ENCODE measurements at regions not wholly inside any gene's neighbourhood (a gene's known extent, or its start where the extent isn't known, plus 50 kb on each side); places are given as distances from the start of the nearest gene placed in this dataset.
A peak's percentile ranks its signal among the peaks of the same experiment; 100 is the strongest.

- Histone ChIP-seq H2BK15ac (ENCODE audit: low read length) (no peak overlapping the region), H4K5ac (ENCODE audit: insufficient read length, low read depth, low read length) (no peak overlapping the region), H3K4me3 (ENCODE audit: extremely low read depth in 1 of 4, insufficient read depth in 2 of 4, low read depth in 3 of 4, low read length in 4 of 4) (peak overlapping the region in 1 of 4 experiments; percentile 14; a peak in 1 of 8 replicates), H3K27me3 (replicated peaks in 1 of 4; ENCODE audit: control insufficient read depth in 3 of 4, extremely low read depth in 1 of 4, insufficient read depth in 3 of 4, low read length in 3 of 4) (no peaks in the 10 kb centered on the region), H3K4me1 (replicated peaks in 1 of 4; ENCODE audit: control insufficient read depth in 3 of 4, insufficient read depth in 4 of 4, low read length in 3 of 4) (no peaks in the 10 kb centered on the region), H3K4ac (replicated peaks; ENCODE audit: insufficient read length, low read depth, low read length) (no peak overlapping the region), H2BK12ac (ENCODE audit: low read depth, low read length) (no peak overlapping the region), H3K79me1 (ENCODE audit: low read depth, low read length) (no peaks in the 10 kb centered on the region), H2BK20ac (ENCODE audit: low read length) (no peak overlapping the region), H2BK120ac (replicated peaks; ENCODE audit: low read depth, low read length) (no peak overlapping the region), H3K27ac (ENCODE audit: low read depth, low read length) (no peak overlapping the region), H3K9me3 (ENCODE audit: insufficient read depth in 2 of 2, low read depth in 1 of 2, low read length in 1 of 2) (peaks cover 24 to 27% of the 10 kb centered on the region in 2 experiments), H2BK5ac (ENCODE audit: low read depth, low read length) (no peak overlapping the region), H3K14ac (ENCODE audit: insufficient read length) (no peak overlapping the region), H2AFZ (ENCODE audit: low read length) (no peak overlapping the region), H4K8ac (ENCODE audit: extremely low read depth, insufficient read depth, low read length) (no peak overlapping the region), H2AK5ac (ENCODE audit: low read depth, low read length) (no peak overlapping the region), H3K56ac (replicated peaks; ENCODE audit: insufficient read length, low read depth, low read length) (no peak overlapping the region), H3K23ac (ENCODE audit: insufficient read length) (no peak overlapping the region), H3K23me2 (ENCODE audit: low read depth, low read length) (no peaks in the 10 kb centered on the region), H3K9ac (replicated peaks in 1 of 4; ENCODE audit: extremely low read depth in 1 of 4, low read depth in 3 of 4, low read length in 3 of 4) (no peak overlapping the region), H3K79me2 (ENCODE audit: control insufficient read depth in 1 of 2, insufficient read depth in 2 of 2, low read length in 2 of 2) (no peaks in the 10 kb centered on the region), H4K91ac (replicated peaks; ENCODE audit: insufficient read length, low read length) (no peak overlapping the region), H3K36me3 (ENCODE audit: control insufficient read depth in 2 of 4, insufficient read depth in 4 of 4, low read length in 3 of 4) (peaks cover 0 to 8% (median 0%) of the 10 kb centered on the region in 4 experiments; a peak in 4 of 8 replicates), H4K20me1 (replicated peaks in 1 of 2; ENCODE audit: control insufficient read depth in 1 of 2, insufficient read depth in 2 of 2, low read length in 2 of 2) (no peaks in the 10 kb centered on the region), H3K4me2 (ENCODE audit: insufficient read depth in 1 of 2, low read depth in 2 of 2, low read length in 2 of 2) (no peak overlapping the region), H3K18ac (ENCODE audit: extremely low read depth, low read length) (no peak overlapping the region)
- no peak for FAIRE-seq
- CTCF ChIA-PET (ENCODE audit: partially characterized antibody): no interaction called here
- POLR2A ChIA-PET (ENCODE audit: partially characterized antibody): no interaction called here
- 79 to 100% methylated on average over 1 to 5 of the region's 5 CpGs for WGBS, 2 experiments (ENCODE audit: extremely low coverage in 1 of 2, insufficient coverage in 1 of 2, insufficient read length in 1 of 2, insufficient replicate concordance in 2 of 2, low coverage in 1 of 2, low lambda C conversion rate in 2 of 2, missing lambda C conversion rate in 1 of 2)
- no peak for DNase-seq (ENCODE audit: low read depth in 1 of 2, low spot score in 2 of 2)
- TF ChIP-seq GTF2F1 (IDR thresholded peaks at IDR 0.05; ENCODE audit: borderline replicate concordance, low read depth, low read length): no peak
- TF ChIP-seq JUN (IDR thresholded peaks at IDR 0.05; ENCODE audit: low read depth, low read length): no peak
- no peak for TF ChIP-seq CTBP2 (IDR thresholded peaks at IDR 0.05; ENCODE audit: borderline replicate concordance, insufficient read depth, insufficient read length, low read length)
- TF ChIP-seq CBX8 (IDR thresholded peaks at IDR 0.05; ENCODE audit: borderline replicate concordance, low read depth, low read length): no peak
- no peak for TF ChIP-seq RNF2 (IDR thresholded peaks at IDR 0.05; ENCODE audit: borderline replicate concordance, low read depth, low read length, missing control alignments, poor library complexity, severe bottlenecking)
- TF ChIP-seq E2F6 (IDR thresholded peaks at IDR 0.05): no peak
- no peak for TF ChIP-seq RFX5 (IDR thresholded peaks at IDR 0.05; ENCODE audit: borderline replicate concordance, low read depth, low read length)
- no peak for TF ChIP-seq SP1 (IDR thresholded peaks at IDR 0.05; ENCODE audit: low read depth, low read length)
- no peak for TF ChIP-seq MAX (IDR thresholded peaks at IDR 0.05)
- TF ChIP-seq GABPA (IDR thresholded peaks at IDR 0.05; ENCODE audit: borderline replicate concordance, insufficient read depth, low read length): no peak
- TF ChIP-seq EZH2 (IDR thresholded peaks at IDR 0.05; ENCODE audit: low read depth, low read length, severe bottlenecking): no peak
- TF ChIP-seq ASH2L (IDR thresholded peaks at IDR 0.05; ENCODE audit: low read length): no peak
Measured at GRCh38 chr5:82975812-82976211, 101.4 kb downstream of the TMEM167A start.

All from H1 (cell line).